ENCODE measurements at regions not wholly inside any gene's neighbourhood (a gene's known extent, or its start where the extent isn't known, plus 50 kb on each side); places are given as distances from the start of the nearest gene placed in this dataset.

DNA sequence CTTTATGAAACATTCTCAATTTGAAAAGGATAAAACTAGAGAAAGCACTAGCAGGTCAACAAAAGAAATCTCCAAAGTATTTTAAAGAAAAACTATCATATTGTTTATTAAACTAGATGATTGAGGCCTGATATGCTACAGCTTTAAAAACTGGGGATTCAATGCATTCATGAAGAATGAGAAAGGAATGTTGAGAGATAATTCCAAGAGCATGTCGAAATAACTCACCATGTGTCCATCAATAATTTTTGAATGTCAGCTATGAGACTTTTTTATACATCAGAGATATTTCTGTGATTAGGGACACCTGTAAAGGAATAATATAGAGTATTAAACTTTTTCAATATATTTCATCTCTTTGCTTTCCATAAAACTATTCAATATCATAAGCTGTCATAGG lies 376.9 kb upstream of the REG3G start:
- TF ChIP-seq, protein P1, sequence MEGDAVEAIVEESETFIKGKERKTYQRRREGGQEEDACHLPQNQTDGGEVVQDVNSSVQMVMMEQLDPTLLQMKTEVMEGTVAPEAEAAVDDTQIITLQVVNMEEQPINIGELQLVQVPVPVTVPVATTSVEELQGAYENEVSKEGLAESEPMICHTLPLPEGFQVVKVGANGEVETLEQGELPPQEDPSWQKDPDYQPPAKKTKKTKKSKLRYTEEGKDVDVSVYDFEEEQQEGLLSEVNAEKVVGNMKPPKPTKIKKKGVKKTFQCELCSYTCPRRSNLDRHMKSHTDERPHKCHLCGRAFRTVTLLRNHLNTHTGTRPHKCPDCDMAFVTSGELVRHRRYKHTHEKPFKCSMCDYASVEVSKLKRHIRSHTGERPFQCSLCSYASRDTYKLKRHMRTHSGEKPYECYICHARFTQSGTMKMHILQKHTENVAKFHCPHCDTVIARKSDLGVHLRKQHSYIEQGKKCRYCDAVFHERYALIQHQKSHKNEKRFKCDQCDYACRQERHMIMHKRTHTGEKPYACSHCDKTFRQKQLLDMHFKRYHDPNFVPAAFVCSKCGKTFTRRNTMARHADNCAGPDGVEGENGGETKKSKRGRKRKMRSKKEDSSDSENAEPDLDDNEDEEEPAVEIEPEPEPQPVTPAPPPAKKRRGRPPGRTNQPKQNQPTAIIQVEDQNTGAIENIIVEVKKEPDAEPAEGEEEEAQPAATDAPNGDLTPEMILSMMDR (IDR thresholded peaks at IDR 0.05; ENCODE audit: low read depth, low read length, missing input control): no peak
- TF ChIP-seq YY1 (IDR thresholded peaks at IDR 0.05) (no peak), SP1 (IDR thresholded peaks at IDR 0.05) (no peak), JUND (IDR thresholded peaks at IDR 0.05) (no peak), TAF1 (conservative IDR thresholded peaks at IDR 0.05) (no peak), FOXA1 (IDR thresholded peaks at IDR 0.05) (no peak)
- TF ChIP-seq, protein P2, sequence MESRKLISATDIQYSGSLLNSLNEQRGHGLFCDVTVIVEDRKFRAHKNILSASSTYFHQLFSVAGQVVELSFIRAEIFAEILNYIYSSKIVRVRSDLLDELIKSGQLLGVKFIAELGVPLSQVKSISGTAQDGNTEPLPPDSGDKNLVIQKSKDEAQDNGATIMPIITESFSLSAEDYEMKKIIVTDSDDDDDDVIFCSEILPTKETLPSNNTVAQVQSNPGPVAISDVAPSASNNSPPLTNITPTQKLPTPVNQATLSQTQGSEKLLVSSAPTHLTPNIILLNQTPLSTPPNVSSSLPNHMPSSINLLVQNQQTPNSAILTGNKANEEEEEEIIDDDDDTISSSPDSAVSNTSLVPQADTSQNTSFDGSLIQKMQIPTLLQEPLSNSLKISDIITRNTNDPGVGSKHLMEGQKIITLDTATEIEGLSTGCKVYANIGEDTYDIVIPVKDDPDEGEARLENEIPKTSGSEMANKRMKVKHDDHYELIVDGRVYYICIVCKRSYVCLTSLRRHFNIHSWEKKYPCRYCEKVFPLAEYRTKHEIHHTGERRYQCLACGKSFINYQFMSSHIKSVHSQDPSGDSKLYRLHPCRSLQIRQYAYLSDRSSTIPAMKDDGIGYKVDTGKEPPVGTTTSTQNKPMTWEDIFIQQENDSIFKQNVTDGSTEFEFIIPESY (IDR thresholded peaks at IDR 0.05): no peak
- TF ChIP-seq, protein P3, sequence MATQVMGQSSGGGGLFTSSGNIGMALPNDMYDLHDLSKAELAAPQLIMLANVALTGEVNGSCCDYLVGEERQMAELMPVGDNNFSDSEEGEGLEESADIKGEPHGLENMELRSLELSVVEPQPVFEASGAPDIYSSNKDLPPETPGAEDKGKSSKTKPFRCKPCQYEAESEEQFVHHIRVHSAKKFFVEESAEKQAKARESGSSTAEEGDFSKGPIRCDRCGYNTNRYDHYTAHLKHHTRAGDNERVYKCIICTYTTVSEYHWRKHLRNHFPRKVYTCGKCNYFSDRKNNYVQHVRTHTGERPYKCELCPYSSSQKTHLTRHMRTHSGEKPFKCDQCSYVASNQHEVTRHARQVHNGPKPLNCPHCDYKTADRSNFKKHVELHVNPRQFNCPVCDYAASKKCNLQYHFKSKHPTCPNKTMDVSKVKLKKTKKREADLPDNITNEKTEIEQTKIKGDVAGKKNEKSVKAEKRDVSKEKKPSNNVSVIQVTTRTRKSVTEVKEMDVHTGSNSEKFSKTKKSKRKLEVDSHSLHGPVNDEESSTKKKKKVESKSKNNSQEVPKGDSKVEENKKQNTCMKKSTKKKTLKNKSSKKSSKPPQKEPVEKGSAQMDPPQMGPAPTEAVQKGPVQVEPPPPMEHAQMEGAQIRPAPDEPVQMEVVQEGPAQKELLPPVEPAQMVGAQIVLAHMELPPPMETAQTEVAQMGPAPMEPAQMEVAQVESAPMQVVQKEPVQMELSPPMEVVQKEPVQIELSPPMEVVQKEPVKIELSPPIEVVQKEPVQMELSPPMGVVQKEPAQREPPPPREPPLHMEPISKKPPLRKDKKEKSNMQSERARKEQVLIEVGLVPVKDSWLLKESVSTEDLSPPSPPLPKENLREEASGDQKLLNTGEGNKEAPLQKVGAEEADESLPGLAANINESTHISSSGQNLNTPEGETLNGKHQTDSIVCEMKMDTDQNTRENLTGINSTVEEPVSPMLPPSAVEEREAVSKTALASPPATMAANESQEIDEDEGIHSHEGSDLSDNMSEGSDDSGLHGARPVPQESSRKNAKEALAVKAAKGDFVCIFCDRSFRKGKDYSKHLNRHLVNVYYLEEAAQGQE (IDR thresholded peaks at IDR 0.05): no peak
- TF ChIP-seq, protein P4, sequence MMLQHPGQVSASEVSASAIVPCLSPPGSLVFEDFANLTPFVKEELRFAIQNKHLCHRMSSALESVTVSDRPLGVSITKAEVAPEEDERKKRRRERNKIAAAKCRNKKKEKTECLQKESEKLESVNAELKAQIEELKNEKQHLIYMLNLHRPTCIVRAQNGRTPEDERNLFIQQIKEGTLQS (IDR thresholded peaks at IDR 0.05): no peak
